Stimulated activated memory B cell treated with anti-CD40 and anti-IgM and Interleukin-4, amounts not matched to agents 10 μg/mL and 1 μg/mL and 100 μg/mL, for 72 hours (primary cell): ENCODE measurements at regions not wholly inside any gene's neighbourhood (a gene's known extent, or its start where the extent isn't known, plus 50 kb on each side); places are given as distances from the start of the nearest gene placed in this dataset.
"Not testable (repeated sequence)": the region's sequence is repeated elsewhere in the genome, so short reads cannot be mapped to it uniquely, and the experiment has no call there.

Experiments used
- ATAC-seq: fragments of 150-1000 bp; cut with Tn5 transposase; 2 replicates; pipeline ENCODE4 v1.10.0; 2021
- H3K27ac Mint-ChIP-seq: one replicate; pipeline ENCODE4 v1.8.0; 2022; ENCODE audit warnings: mild to moderate bottlenecking, mixed read lengths
- H3K27me3 Mint-ChIP-seq: one replicate; pipeline ENCODE4 v1.8.0; 2022; ENCODE audit warnings: mixed read lengths
- H3K36me3 Mint-ChIP-seq: one replicate; pipeline ENCODE4 v1.8.0; 2022; ENCODE audit warnings: mixed read lengths
- H3K4me1 Mint-ChIP-seq: one replicate; pipeline ENCODE4 v1.8.0; 2022; ENCODE audit warnings: mixed read lengths
- H3K4me3 Mint-ChIP-seq: one replicate; pipeline ENCODE4 v1.8.0; 2022; ENCODE audit warnings: mild to moderate bottlenecking, moderate library complexity, mixed read lengths
- H3K9me3 Mint-ChIP-seq: one replicate; pipeline ENCODE4 v1.8.0; 2022; ENCODE audit warnings: mixed read lengths

- ATAC-seq: no peak
- Mint-ChIP-seq H3K4me1 (no peaks in the 10 kb centered on the region), H3K4me3 (no peak overlapping the region), H3K27ac (no peak overlapping the region), H3K9me3 (peaks cover 8% of the 10 kb centered on the region), H3K36me3 (no peaks in the 10 kb centered on the region), H3K27me3 (no peaks in the 10 kb centered on the region)
These were observed 1093.0 kb upstream of the INTU start for GRCh38 chr4:126539771-126540170.

GRCh38 chr4:126541820-126542219, 1090.9 kb upstream of the INTU start:
- H3K4me1 Mint-ChIP-seq: no peaks in the 10 kb centered on the region
- H3K27ac Mint-ChIP-seq: no peak overlapping the region
- H3K4me3 Mint-ChIP-seq: no peak overlapping the region
- no peaks in the 10 kb centered on the region for H3K27me3 Mint-ChIP-seq
- H3K36me3 Mint-ChIP-seq: no peaks in the 10 kb centered on the region
- no peak for ATAC-seq
- H3K9me3 Mint-ChIP-seq: peaks cover 5% of the 10 kb centered on the region

- Mint-ChIP-seq H3K4me3 (no peak overlapping the region), H3K9me3 (peaks cover 3% of the 10 kb centered on the region), H3K36me3 (no peaks in the 10 kb centered on the region), H3K27ac (no peak overlapping the region), H3K4me1 (no peaks in the 10 kb centered on the region), H3K27me3 (no peaks in the 10 kb centered on the region)
- no peak for ATAC-seq
These were observed 1088.5 kb upstream of the INTU start for GRCh38 chr4:126544276-126544675.

GRCh38 chr4:126546197-126546596, 1086.6 kb upstream of the INTU start:
- not testable (repeated sequence) for ATAC-seq, H3K4me1 Mint-ChIP-seq, H3K27ac Mint-ChIP-seq, H3K4me3 Mint-ChIP-seq, H3K9me3 Mint-ChIP-seq, H3K36me3 Mint-ChIP-seq, H3K27me3 Mint-ChIP-seq

GRCh38 chr4:126547352-126547751, 1085.4 kb upstream of the INTU start:
- no peaks in the 10 kb centered on the region for H3K36me3 Mint-ChIP-seq
- ATAC-seq: no peak
- no peaks in the 10 kb centered on the region for H3K27me3 Mint-ChIP-seq
- no peak overlapping the region for H3K4me3 Mint-ChIP-seq
- no peaks in the 10 kb centered on the region for H3K4me1 Mint-ChIP-seq
- no peak overlapping the region for H3K27ac Mint-ChIP-seq
- H3K9me3 Mint-ChIP-seq: peaks cover 3% of the 10 kb centered on the region

- no peaks in the 10 kb centered on the region for H3K9me3 Mint-ChIP-seq
- H3K27me3 Mint-ChIP-seq: no peaks in the 10 kb centered on the region
- H3K4me1 Mint-ChIP-seq: no peaks in the 10 kb centered on the region
- H3K36me3 Mint-ChIP-seq: no peaks in the 10 kb centered on the region
- ATAC-seq: no peak
- H3K4me3 Mint-ChIP-seq: no peak overlapping the region
- no peak overlapping the region for H3K27ac Mint-ChIP-seq
These were observed 1083.9 kb upstream of the INTU start for GRCh38 chr4:126548890-126549289.

- H3K27ac Mint-ChIP-seq: no peak overlapping the region
- no peak overlapping the region for H3K4me3 Mint-ChIP-seq
- no peak for ATAC-seq
- H3K27me3 Mint-ChIP-seq: no peaks in the 10 kb centered on the region
- H3K9me3 Mint-ChIP-seq: no peaks in the 10 kb centered on the region
- H3K36me3 Mint-ChIP-seq: no peaks in the 10 kb centered on the region
- no peaks in the 10 kb centered on the region for H3K4me1 Mint-ChIP-seq
These were observed 1080.4 kb upstream of the INTU start for GRCh38 chr4:126552321-126552720.

GRCh38 chr4:126553248-126553647, 1079.5 kb upstream of the INTU start:
- Mint-ChIP-seq H3K9me3 (no peaks in the 10 kb centered on the region), H3K27ac (no peak overlapping the region), H3K4me3 (no peak overlapping the region), H3K36me3 (no peaks in the 10 kb centered on the region), H3K4me1 (no peaks in the 10 kb centered on the region), H3K27me3 (no peaks in the 10 kb centered on the region)
- ATAC-seq: no peak

GRCh38 chr4:126558596-126558995, 1074.2 kb upstream of the INTU start:
- Mint-ChIP-seq H3K27me3 (no peaks in the 10 kb centered on the region), H3K36me3 (no peaks in the 10 kb centered on the region), H3K4me1 (no peaks in the 10 kb centered on the region), H3K27ac (no peak overlapping the region), H3K4me3 (no peak overlapping the region), H3K9me3 (peaks cover 3% of the 10 kb centered on the region)
- ATAC-seq: no peak

GRCh38 chr4:126559961-126560360, 1072.8 kb upstream of the INTU start:
- no peak for ATAC-seq
- Mint-ChIP-seq H3K9me3 (peaks cover 3% of the 10 kb centered on the region), H3K4me1 (no peaks in the 10 kb centered on the region), H3K27ac (no peak overlapping the region), H3K36me3 (no peaks in the 10 kb centered on the region), H3K4me3 (no peak overlapping the region), H3K27me3 (no peaks in the 10 kb centered on the region)

- no peak for ATAC-seq
These were observed 1072.0 kb upstream of the INTU start for GRCh38 chr4:126560794-126561193.

GRCh38 chr4:126563389-126563788, 1069.4 kb upstream of the INTU start:
- no peaks in the 10 kb centered on the region for H3K4me1 Mint-ChIP-seq
- no peak overlapping the region for H3K27ac Mint-ChIP-seq
- H3K9me3 Mint-ChIP-seq: peaks cover 7% of the 10 kb centered on the region
- no peak overlapping the region for H3K4me3 Mint-ChIP-seq
- no peak for ATAC-seq
- H3K27me3 Mint-ChIP-seq: no peaks in the 10 kb centered on the region
- no peaks in the 10 kb centered on the region for H3K36me3 Mint-ChIP-seq

More at GRCh38 chr4:126560794-126561193, 1072.0 kb upstream of the INTU start:
- H3K36me3 Mint-ChIP-seq: no peaks in the 10 kb centered on the region
- no peak overlapping the region for H3K27ac Mint-ChIP-seq
- H3K4me3 Mint-ChIP-seq: no peak overlapping the region
- no peaks in the 10 kb centered on the region for H3K4me1 Mint-ChIP-seq
- H3K27me3 Mint-ChIP-seq: no peaks in the 10 kb centered on the region
- H3K9me3 Mint-ChIP-seq: peaks cover 3% of the 10 kb centered on the region

- Mint-ChIP-seq H3K4me3 (no peak overlapping the region), H3K27ac (no peak overlapping the region), H3K4me1 (no peaks in the 10 kb centered on the region), H3K36me3 (no peaks in the 10 kb centered on the region), H3K9me3 (peaks cover 7% of the 10 kb centered on the region), H3K27me3 (no peaks in the 10 kb centered on the region)
- no peak for ATAC-seq
These were observed 1068.4 kb upstream of the INTU start for GRCh38 chr4:126564283-126564854.

GRCh38 chr4:126568652-126569570, 1063.8 kb upstream of the INTU start:
- Mint-ChIP-seq H3K36me3 (no peaks in the 10 kb centered on the region), H3K27me3 (no peaks in the 10 kb centered on the region), H3K9me3 (peaks cover 3% of the 10 kb centered on the region), H3K4me3 (no peak overlapping the region), H3K4me1 (no peaks in the 10 kb centered on the region), H3K27ac (no peak overlapping the region)
- ATAC-seq: no peak

- H3K4me3 Mint-ChIP-seq: no peak overlapping the region
- H3K27ac Mint-ChIP-seq: no peak overlapping the region
- no peaks in the 10 kb centered on the region for H3K27me3 Mint-ChIP-seq
- H3K36me3 Mint-ChIP-seq: no peaks in the 10 kb centered on the region
- H3K4me1 Mint-ChIP-seq: no peaks in the 10 kb centered on the region
- H3K9me3 Mint-ChIP-seq: peaks cover 2% of the 10 kb centered on the region
- no peak for ATAC-seq
These were observed 1060.5 kb upstream of the INTU start for GRCh38 chr4:126572264-126572663.

GRCh38 chr4:126582737-126583136, 1050.0 kb upstream of the INTU start:
- Mint-ChIP-seq H3K27ac (no peak overlapping the region), H3K9me3 (no peaks in the 10 kb centered on the region), H3K4me1 (no peaks in the 10 kb centered on the region), H3K36me3 (no peaks in the 10 kb centered on the region), H3K4me3 (no peak overlapping the region), H3K27me3 (no peaks in the 10 kb centered on the region)
- no peak for ATAC-seq
